ENCODE measurements at regions not wholly inside any gene's neighbourhood (a gene's known extent, or its start where the extent isn't known, plus 50 kb on each side); places are given as distances from the start of the nearest gene placed in this dataset.

DNA sequence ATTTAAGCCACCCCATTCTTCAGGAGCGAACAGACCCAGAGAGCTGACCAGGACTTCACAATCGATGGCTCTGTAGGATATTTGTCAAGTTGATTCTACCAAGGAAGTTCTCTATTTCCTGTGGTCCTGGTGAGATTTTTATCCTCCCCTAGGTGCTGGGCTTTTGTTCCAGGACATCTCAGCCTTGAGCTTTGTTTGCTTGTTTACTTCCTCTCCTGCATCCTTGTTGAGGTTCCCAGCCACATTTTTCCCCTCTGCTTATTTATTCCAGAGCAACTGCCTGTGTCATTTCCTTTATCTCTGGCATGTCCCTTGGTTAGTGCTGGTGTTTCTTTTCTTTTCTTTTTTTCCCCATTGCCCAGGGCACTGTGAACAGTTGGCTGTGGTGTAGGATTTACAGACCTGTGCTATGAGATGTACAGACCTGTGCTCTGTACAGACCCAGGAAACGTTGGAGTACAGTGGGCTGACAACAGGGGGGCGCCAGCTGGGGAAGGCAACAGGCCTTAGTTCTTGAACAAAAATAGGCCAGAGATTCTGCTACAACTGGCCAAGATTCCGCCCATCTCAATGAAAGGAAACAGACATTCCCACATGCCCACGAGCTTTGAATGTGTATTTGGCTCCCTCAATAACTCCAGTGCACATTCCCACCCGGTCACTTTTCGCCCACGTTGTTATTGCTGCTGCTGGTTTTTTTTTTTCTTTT is 235.9 kb upstream of the DDI1 start:
- TF ChIP-seq, protein P1, sequence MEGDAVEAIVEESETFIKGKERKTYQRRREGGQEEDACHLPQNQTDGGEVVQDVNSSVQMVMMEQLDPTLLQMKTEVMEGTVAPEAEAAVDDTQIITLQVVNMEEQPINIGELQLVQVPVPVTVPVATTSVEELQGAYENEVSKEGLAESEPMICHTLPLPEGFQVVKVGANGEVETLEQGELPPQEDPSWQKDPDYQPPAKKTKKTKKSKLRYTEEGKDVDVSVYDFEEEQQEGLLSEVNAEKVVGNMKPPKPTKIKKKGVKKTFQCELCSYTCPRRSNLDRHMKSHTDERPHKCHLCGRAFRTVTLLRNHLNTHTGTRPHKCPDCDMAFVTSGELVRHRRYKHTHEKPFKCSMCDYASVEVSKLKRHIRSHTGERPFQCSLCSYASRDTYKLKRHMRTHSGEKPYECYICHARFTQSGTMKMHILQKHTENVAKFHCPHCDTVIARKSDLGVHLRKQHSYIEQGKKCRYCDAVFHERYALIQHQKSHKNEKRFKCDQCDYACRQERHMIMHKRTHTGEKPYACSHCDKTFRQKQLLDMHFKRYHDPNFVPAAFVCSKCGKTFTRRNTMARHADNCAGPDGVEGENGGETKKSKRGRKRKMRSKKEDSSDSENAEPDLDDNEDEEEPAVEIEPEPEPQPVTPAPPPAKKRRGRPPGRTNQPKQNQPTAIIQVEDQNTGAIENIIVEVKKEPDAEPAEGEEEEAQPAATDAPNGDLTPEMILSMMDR (IDR thresholded peaks at IDR 0.05; ENCODE audit: poor library complexity), result no peak
- no peak for TF ChIP-seq EZH2 (IDR thresholded peaks at IDR 0.05; ENCODE audit: borderline replicate concordance)
